Glomerular visceral epithelial cell (primary cell): ENCODE measurements at regions not wholly inside any gene's neighbourhood (a gene's known extent, or its start where the extent isn't known, plus 50 kb on each side); places are given as distances from the start of the nearest gene placed in this dataset.

ENCODE experiments used
- DNase-seq: peaks from one replicate; pipeline ENCODE4 v3.0.0-alpha.2; 2016; ENCODE audit errors: extremely low spot score

DNA sequence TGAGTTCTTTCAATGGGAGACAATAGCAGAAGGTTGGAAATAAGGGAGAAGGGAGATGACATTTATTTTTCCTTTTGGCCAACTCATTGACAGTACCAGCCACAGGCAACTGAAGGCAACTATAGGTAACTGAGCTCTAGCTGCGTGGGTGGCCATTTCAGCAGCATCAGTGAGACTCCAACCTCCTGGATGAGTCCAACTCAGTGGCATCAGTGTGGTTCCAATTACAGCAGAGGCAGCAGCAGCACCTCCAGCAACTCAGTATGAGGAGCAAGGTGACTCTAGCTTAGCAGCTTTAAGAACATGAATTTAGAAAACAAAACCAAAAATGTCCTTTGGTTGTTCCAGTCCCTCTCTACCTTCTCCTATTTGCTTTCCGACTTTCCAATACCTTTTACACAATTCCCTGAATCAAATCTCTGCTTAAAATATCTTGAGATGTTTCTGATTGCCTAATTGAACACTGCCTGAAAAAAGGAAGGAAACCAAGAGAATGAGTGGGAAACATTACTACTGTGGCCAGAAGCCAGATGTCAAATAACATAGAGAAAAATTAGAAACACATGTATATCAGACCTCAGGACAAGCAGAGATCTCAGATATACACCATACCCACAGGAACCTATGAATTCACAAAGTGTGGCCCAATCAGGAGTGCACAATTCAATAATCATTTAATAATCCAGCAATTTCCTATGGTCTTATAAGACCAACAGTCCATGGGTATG is 166.5 kb upstream of the RORB start:
- DNase-seq = no peak

DNA sequence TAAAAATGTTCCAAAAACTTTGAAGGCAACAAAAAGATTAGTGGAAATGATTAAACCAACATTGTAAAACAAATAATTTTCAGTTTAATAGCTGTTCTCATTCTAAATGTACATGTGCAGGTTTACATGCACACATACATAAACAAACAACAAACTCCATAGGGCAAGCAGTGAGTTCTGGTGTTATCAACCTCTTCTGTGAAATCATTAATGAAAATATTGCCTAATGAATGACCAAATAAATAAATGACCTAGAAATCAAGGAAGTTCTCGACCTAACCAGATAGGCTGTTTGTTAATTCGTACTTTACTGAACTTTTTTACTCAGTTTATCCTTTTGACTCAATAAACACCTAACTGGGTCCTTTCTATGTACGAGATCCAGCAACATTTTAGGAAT is 165.5 kb upstream of the RORB start:
- DNase-seq = no peak

DNA sequence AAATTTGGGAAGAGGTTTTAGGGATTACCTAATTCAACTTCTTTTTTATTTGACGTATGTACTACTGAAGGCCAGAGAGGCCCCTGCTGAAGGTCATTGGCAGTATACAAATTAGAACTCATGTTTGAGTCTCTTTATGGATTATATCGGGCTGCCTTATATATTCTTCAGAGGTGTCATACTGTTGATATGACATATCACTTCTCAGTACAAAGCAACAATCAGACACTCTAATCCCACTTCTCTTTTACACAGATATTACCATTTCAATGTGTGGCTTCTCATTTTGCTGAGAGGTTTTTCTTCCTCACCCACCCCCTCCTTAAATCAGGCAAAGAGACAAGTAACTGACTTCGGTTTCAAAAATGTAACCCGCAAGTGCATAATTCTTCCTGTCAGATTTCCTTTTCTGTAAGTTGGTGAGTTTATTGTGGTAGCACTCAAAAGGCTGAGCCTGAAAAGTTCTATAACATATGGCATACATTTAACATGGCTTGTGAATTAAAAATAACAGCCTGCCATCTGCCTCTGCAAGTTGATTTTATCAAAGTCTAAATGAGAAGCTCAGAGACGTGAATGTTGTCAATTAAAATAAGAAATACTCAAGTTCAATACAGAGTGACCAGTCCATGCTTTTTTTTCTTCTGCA is 163.6 kb upstream of the RORB start:
- DNase-seq = no peak

DNA sequence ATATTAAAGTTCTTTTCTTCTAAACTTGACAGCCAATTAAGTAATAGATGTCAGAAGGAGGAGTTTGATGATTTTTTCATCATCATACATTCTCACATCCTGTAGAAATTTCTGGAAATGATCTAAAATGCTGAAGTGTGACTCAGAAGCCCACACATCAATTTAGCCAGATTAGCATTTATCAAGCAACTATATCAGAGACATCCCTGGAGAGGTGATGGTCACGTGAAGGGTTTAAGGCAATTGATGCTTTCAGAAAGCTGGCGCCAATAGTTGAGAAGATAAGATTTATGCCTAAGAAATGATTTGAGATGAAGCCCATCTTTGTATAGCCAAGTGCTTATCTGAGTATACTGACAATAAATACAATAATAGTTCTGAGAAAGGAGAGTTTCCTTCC is 162.9 kb upstream of the RORB start:
- no peak for DNase-seq

DNA sequence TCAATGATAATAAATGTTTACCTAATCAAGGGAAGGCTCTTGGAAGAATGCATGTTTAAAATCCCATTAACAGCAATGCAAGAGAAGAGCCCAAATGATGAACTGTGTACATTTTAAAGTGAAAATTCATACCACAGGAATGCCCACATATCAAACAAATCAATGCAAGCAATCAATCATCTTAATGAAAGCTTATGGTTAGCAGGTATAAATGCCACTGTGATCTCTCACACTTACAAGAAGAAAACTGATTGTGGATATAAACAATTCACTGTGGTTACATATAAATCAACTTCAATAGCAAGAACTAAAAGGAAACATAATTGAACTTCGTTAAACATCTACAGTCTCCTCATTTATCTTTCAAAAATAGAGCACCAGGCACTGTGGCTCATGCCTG is 161.0 kb upstream of the RORB start:
- DNase-seq = no peak

DNA sequence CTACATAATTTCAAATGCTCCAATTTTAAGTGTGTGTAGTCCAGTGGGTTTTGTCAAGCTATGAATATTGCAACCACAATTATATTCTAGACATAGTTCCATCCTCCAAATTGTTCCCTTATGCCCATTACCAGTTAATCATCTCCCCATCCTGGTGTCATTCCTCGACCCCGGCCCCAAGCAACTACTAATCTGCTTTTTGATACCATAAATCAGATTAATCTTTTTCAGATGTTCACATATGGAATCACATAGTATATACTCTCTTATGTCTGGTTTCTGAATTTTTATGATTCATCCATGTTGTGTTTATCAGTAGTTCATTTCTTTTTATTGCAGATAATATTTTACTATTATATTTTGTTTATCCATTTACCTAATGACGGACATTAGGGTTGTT is 148.4 kb upstream of the RORB start:
- no peak for DNase-seq

DNA sequence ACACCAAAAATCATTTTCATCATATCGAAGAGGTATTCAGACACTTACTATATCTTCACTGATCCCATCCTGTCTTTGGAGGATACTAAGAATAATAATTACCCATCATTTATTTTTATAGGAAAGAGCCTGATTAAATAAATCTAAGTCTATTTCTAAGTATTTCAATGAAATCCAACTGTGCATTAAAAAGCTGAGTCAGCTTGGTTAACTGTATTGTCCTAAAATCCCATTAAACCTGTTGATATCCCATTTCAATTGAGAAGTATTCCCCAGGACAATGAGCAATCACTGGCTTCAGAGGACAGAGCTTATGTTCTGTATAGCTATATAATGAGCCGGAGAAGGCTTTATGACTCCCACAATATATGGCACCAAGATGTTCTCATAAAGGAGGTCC is 142.0 kb upstream of the RORB start:
- no peak for DNase-seq

DNA sequence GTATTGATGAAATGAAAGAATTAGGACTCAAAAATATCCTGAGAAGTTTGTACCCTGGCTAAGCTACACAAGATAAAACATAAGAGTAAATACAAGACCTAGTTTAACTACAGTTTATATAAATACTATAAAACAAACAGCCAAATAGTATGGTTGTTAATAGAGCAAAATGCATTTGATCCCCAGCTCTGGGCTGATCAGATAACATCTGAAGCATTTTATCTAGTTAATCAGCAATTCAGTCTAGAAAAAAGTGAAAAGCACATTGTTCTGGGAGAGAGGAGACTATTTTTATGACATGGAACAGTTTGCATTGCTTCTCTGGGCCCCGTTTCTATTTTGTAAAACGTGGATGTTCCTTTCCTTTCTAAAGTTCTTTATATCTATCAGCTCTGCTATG is 139.6 kb upstream of the RORB start:
- no peak for DNase-seq

DNA sequence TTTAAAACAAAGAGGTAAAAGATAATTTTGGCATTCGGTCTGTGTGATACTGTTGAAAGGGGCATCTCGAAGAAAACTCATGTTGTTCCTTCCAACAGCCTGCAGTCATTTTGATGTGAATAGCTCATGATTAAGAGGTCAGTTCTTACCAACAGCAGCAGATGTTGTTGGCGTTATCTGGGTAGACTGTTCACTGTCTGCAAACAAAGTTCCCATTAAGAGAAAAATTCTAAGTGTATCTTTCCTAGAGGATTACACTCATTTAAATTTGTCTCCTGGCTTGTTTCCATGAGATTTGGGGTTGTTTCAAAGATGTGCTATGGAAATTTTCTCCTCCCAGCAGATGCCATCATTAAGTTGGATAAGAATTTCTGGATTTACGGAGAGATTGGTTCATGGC is 138.2 kb upstream of the RORB start:
- no peak for DNase-seq

DNA sequence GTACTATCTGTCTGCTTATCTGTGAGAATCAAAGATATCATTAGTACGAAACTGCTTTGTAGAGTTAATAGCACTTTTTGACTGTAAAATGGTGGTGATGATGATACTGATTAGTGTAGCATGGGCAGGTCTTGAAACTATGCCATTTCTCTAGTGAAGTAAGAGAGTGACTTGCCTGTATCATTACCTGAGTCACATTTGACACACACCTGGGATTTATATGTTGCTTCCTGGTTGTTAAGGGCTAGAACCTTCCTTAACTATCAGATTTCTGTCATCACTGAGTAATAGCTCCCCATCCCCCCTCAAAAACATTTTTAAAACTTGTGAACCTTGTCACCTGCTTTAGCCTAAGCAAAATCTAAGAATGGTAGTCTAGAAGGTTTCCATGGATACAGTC is 135.6 kb upstream of the RORB start:
- no peak for DNase-seq

DNA sequence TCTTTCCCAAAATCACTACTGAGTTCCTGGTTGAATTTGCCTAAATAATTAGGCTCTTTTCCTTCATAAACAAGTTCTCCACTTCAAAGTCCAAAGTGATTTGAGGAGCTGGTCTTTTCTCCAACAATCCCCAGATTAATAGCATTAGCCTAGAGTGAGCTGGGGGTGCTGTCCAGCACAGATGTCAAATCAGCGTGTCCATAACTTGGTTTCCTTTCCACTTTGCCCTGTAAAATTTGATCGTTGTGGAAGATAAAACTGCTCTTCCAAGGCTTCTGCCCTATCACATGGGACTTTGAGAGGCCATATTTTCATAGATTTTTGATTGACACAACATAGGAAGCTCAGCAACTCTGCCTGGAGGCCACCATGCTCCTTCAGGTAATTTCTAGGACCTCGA is 134.7 kb upstream of the RORB start:
- DNase-seq = no peak

DNA sequence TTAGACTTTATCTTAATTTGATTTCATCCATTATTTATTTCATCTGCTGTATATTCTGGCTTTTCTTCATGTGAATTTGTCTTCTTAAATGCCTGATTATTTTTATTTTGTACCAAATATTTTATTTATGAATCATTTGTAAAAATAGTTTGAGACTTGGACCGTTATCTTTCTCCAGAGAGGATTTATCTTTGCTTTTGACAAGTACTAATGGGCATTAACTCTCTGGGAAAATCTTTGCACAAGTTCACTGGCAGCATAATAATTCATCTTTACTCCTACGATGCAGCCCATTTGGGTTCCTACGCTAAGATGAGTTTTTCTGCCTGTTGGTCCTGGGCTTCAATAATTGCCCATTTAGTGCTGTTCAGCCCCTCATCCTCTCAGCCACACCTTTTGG is 131.0 kb upstream of the RORB start:
- DNase-seq = no peak

DNA sequence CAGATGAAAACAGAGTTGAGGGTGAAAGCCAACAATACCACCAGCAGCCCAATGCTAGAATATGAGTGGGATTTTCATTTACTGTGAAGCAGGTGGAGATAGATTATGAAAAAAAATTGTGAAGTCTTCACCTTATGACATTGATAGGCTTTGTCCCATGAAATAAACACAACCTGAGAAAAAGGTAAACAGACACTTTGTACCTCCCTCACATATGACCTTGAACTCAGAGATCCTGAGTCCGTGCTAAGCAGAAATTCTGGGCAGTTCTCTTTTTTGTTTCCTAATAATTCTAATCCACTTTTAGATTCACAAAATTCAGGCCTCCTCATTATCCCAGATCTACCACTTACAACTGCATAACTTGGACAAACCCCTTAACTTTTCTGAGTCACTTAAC is 127.3 kb upstream of the RORB start:
- no peak for DNase-seq

DNA sequence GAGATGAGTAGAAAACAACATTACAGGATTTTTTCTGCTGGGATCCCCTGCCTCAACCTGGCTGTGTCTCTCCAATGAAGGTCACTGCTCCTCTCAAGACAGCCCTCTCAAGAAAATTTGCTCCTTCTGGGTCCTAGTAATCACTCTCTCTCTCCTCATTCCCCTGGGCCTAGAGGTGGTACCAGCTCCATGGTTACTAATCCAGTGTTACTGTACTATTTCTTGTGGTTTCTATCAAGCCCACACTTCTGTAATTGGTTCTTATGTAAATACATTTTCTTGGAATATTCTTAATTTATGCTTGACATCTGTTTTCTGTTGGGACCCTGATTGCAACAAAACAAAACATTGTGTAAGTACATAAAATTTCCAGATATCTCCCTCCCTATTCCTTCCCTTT is 123.8 kb upstream of the RORB start:
- DNase-seq = no peak

DNA sequence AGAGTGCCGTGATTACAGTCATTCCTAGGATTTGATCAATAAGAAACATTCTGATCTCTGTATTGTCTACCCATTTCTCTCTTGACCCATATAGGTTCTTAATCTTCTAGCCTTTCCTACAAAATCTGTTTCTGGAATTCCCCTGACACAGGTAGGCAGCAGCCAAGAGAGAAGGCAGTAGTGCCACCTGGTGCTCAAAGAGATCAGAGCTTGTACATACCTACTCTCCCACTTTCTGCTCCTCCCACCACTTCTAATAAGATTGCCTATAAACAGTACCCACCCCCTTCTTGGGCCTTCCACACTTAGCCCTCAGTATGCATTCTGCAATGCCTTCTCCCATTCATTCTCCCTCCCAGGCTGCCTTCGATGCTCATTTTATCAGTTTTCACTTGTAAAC is 117.4 kb upstream of the RORB start:
- peak; percentile 16 for DNase-seq

DNA sequence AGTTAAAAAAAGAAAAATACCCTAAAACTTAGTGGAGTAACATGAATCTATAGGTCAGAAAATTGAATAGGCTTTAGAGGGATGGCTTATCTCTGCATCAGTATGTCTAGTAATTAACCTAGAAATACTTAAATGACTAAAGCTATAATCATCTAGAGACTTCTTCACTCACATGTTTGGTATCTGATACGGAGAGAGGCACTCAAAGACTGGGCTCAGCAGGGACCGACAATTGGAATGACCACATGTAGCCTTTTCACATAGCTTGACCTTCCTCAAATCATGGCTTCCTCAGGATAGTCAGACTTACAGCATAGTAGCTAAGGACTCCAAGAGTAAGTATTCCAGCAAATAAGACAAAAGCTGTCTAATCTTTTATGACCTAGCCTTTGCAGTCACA is 105.3 kb upstream of the RORB start:
- no peak for DNase-seq

DNA sequence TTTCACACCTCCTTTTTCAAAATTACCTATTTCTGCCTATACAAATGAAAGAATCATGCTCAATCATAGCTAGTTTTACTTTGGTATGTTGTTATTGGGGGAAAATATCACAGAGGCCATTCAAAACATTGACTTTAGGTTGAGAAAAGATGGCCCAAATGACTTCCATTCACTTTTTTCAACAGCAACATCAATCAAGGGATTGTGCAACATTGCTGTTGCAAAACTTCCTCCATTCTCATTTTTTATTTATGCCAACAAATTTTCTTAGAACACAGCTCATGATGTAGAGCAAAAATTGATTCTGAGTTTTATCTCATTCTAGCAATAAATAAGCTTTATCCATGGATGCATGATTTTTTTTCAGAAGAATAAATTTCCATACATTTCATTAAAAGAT is 93.6 kb upstream of the RORB start:
- no peak for DNase-seq

DNA sequence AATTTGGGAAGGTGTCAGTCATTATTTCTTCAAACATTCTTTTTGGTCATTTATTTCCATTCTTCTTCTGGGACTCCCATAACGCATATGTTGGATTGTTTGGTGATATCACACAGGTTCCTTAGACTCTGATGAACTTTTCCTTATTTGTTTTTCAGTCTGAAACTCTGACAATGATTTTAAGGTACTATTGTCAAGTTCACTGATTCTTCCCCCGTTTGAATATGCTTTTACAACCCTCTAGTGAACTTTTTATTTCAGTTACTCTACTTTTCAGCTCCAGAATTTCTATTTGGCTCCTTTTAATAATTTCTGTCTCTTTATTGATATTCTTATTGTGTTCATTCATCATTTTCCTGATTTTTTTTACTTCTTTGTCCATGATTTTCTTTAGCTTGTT is 92.5 kb upstream of the RORB start:
- DNase-seq = no peak

DNA sequence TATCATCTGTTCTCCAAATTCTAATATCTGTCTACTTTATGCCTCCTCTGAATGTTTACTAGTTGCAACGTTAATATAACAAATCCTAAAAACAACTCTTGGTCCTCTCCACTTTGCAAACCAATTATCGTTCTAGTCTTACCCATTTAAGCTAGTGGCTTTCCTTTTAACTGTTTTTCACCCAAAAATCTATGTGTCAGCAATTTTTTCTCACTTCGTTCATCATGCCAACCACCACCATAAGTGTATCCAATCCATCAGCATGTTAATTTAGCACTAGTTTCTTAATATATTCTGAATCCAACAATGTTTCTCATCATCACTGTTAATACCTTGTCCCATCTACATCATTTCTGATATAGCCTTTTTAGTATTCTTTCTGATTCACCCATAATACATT is 90.0 kb upstream of the RORB start:
- DNase-seq = no peak

DNA sequence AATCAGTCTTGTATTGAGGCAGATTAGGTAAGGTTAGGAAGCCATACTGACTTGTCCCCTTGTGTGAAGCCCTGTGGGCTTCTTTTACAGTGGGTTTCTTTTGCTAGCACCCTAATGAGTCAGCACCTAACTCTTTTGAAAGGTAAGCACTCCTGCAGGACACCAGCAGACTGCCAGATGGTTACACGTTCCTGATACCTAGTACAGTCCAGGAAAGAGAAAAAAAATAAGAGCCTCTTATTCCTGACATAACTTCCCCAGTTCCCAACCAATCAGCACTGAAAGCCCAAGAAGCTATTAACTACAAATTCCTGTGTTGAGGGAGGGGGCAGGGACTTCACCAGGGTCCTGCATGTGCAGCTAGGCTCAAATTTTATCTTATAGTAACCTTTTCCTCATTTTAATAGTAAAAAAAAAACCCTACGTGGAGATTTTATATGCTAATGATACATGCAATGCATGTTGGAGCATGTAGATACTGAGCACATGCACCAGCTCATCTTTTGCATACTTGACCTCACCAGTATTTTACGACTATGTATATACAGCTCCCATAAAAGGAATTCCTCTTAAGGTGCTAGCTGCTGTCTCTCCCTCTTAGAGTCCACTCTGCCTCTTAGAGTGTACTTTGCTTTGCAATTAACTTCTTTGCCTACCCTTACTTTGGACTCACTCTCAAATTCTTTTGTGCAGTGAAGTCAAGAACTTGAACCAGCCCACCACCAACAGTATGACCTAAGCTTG is 84.7 kb upstream of the RORB start:
- DNase-seq = no peak

DNA sequence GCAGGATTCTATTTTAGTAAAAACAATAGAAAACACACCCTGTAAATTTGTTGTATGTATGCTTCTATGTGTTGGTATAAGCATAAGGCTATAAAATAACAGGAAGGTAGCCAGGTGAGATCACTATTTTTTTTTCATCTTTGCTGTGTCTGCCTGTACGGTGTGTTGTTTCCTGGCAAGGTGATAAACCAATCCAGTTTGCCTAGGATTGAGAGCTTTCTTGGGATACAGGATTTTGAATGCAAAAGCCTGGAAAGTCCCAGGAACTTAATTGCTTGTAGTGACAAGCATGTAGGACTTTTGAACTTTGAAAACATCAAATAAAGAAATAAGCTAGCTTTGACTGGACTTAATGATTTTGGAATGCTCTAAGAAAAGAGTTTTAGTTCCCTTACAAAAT is 83.3 kb upstream of the RORB start:
- no peak for DNase-seq

DNA sequence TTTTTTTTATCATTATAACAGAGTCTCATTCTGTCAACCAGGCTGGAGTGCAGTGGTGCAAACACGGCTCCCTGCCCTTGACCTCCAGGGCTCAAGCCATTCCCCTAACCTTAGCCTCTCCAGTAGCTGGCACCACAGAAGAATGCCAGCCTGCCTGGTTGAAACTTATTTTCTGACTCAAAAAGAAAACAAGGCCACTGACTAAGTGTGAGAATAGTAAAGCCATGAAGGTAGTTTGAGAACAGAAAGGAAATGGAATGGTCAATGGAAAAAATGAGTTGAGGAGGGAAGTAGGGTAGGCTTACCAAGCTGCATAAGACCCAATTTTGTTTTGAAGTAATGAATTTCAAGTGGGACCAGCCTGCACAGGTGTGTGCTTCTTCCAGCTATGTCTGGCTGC is 82.8 kb upstream of the RORB start:
- no peak for DNase-seq

DNA sequence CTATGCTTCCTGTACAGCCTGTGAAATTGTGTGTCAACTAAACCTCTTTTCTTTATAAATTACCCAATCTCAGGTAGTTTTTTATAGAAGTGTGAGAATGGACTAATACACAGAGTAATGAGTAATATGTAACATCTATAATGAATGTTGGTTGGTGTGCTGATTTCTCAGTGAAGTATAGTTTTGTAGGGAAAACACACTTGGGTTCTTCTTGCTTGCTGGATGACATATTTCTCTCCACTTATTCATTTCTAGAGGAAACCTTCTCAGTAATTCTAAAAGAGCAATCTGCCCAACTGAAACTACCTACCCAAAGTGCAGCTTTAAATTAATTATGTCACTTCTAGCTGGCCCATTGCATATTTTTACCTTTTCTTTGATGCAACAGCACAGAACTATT is 81.1 kb upstream of the RORB start:
- DNase-seq = no peak
